OCI-LY1 (cell line): ENCODE measurements at regions not wholly inside any gene's neighbourhood (a gene's known extent, or its start where the extent isn't known, plus 50 kb on each side); places are given as distances from the start of the nearest gene placed in this dataset.
"Not testable (repeated sequence)": the region's sequence is repeated elsewhere in the genome, so short reads cannot be mapped to it uniquely, and the experiment has no call there.

Experiments used
- EZH2 ChIP-seq: fragments of 200-600 bp; sonication (generic), shearing (Covaris generic); IDR thresholded peaks from 2 replicates; pipeline ENCODE4 v1.8.0; 2017; ENCODE audit warnings: borderline replicate concordance, mixed run types, mild to moderate bottlenecking, antibody characterized with exemption, low read length, moderate library complexity, mixed read lengths
- TF ChIP-seq, protein P1 (sequence below): fragments of 200-600 bp; sonication (generic), shearing (Covaris generic); IDR thresholded peaks from 2 replicates; pipeline ENCODE4 v1.5.1; 2017; ENCODE audit warnings: mild to moderate bottlenecking, antibody characterized with exemption, low read length, moderate library complexity, mixed read lengths

- TF ChIP-seq, protein P1, sequence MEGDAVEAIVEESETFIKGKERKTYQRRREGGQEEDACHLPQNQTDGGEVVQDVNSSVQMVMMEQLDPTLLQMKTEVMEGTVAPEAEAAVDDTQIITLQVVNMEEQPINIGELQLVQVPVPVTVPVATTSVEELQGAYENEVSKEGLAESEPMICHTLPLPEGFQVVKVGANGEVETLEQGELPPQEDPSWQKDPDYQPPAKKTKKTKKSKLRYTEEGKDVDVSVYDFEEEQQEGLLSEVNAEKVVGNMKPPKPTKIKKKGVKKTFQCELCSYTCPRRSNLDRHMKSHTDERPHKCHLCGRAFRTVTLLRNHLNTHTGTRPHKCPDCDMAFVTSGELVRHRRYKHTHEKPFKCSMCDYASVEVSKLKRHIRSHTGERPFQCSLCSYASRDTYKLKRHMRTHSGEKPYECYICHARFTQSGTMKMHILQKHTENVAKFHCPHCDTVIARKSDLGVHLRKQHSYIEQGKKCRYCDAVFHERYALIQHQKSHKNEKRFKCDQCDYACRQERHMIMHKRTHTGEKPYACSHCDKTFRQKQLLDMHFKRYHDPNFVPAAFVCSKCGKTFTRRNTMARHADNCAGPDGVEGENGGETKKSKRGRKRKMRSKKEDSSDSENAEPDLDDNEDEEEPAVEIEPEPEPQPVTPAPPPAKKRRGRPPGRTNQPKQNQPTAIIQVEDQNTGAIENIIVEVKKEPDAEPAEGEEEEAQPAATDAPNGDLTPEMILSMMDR, result not testable (repeated sequence)
- not testable (repeated sequence) for TF ChIP-seq EZH2
Observed at GRCh38 chr6:57809454-57809853, 492.0 kb downstream of the PRIM2 start.
